ENCODE measurements at regions not wholly inside any gene's neighbourhood (a gene's known extent, or its start where the extent isn't known, plus 50 kb on each side); places are given as distances from the start of the nearest gene placed in this dataset.

- DNase-seq (ENCODE audit: low read depth) = no peak
- no peak for TF ChIP-seq CTCF (conservative IDR thresholded peaks at IDR 0.05; ENCODE audit: low read length)
- H3K4me3 ChIP-seq (ENCODE audit: low read length) = no peak overlapping the region
These were observed 273.6 kb downstream of the LRFN2 start for GRCh38 chr6:40313582-40313981.

GRCh38 chr6:40312213-40313015 lies 274.8 kb downstream of the LRFN2 start:
- H3K4me3 ChIP-seq (ENCODE audit: low read length) = no peak overlapping the region
- DNase-seq (ENCODE audit: low read depth) = no peak
- no peak for TF ChIP-seq CTCF (conservative IDR thresholded peaks at IDR 0.05; ENCODE audit: low read length)

GRCh38 chr6:40308533-40309306 lies 278.4 kb downstream of the LRFN2 start:
- peak; percentile 38 for DNase-seq (ENCODE audit: low read depth)
- no peak overlapping the region for H3K4me3 ChIP-seq (ENCODE audit: low read length)
- TF ChIP-seq CTCF (conservative IDR thresholded peaks at IDR 0.05; ENCODE audit: low read length) = peak; percentile 91

- DNase-seq (ENCODE audit: low read depth) = no peak
- H3K4me3 ChIP-seq (ENCODE audit: low read length) = no peak overlapping the region
- no peak for TF ChIP-seq CTCF (conservative IDR thresholded peaks at IDR 0.05; ENCODE audit: low read length)
These were observed 279.5 kb downstream of the LRFN2 start for GRCh38 chr6:40307712-40308111.

- DNase-seq (ENCODE audit: low read depth) = no peak
- no peak overlapping the region for H3K4me3 ChIP-seq (ENCODE audit: low read length)
- no peak for TF ChIP-seq CTCF (conservative IDR thresholded peaks at IDR 0.05; ENCODE audit: low read length)
These were observed 284.2 kb downstream of the LRFN2 start for GRCh38 chr6:40302856-40303454.

GRCh38 chr6:40299681-40300080 lies 287.5 kb downstream of the LRFN2 start:
- DNase-seq (ENCODE audit: low read depth) = no peak
- H3K4me3 ChIP-seq (ENCODE audit: low read length) = no peak overlapping the region
- no peak for TF ChIP-seq CTCF (conservative IDR thresholded peaks at IDR 0.05; ENCODE audit: low read length)

All from AG10803 (cell line).